ENCODE measurements at regions not wholly inside any gene's neighbourhood (a gene's known extent, or its start where the extent isn't known, plus 50 kb on each side); places are given as distances from the start of the nearest gene placed in this dataset.

- TF ChIP-seq, protein P1, sequence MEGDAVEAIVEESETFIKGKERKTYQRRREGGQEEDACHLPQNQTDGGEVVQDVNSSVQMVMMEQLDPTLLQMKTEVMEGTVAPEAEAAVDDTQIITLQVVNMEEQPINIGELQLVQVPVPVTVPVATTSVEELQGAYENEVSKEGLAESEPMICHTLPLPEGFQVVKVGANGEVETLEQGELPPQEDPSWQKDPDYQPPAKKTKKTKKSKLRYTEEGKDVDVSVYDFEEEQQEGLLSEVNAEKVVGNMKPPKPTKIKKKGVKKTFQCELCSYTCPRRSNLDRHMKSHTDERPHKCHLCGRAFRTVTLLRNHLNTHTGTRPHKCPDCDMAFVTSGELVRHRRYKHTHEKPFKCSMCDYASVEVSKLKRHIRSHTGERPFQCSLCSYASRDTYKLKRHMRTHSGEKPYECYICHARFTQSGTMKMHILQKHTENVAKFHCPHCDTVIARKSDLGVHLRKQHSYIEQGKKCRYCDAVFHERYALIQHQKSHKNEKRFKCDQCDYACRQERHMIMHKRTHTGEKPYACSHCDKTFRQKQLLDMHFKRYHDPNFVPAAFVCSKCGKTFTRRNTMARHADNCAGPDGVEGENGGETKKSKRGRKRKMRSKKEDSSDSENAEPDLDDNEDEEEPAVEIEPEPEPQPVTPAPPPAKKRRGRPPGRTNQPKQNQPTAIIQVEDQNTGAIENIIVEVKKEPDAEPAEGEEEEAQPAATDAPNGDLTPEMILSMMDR (conservative IDR thresholded peaks at IDR 0.05 in 1 of 2, IDR thresholded peaks at IDR 0.05 in 1 of 2; ENCODE audit: extremely low read depth in 1 of 2, insufficient read depth in 1 of 2, low read depth in 1 of 2, low read length in 2 of 2): no peak
- TF ChIP-seq EZH2 (IDR thresholded peaks at IDR 0.05; ENCODE audit: borderline replicate concordance, low read length): no peak
Measured at GRCh38 chr1:229842302-229843255, 216.5 kb downstream of the URB2 start.
